ENCODE measurements at regions not wholly inside any gene's neighbourhood (a gene's known extent, or its start where the extent isn't known, plus 50 kb on each side); places are given as distances from the start of the nearest gene placed in this dataset.

- Histone ChIP-seq H3K4me3 (replicated peaks in 1 of 3; ENCODE audit: low read depth in 2 of 3, low read length in 3 of 3) (no peak overlapping the region), H3K27me3 (ENCODE audit: control insufficient read depth in 2 of 2, insufficient read depth in 2 of 2, low read length in 2 of 2) (no peaks in the 10 kb centered on the region), H3K9ac (ENCODE audit: insufficient read depth, low read length, poor library complexity, severe bottlenecking) (no peak overlapping the region), H3K36me3 (replicated peaks in 1 of 2; ENCODE audit: control insufficient read depth in 1 of 2, insufficient read depth in 2 of 2, low read length in 2 of 2) (no peaks in the 10 kb centered on the region), H3K4me1 (ENCODE audit: control insufficient read depth in 1 of 2, insufficient read depth in 2 of 2, low read length in 2 of 2) (no peaks in the 10 kb centered on the region), H3K4me2 (replicated peaks; ENCODE audit: extremely low read depth, low read length, poor library complexity, severe bottlenecking) (no peak overlapping the region), H3K79me2 (ENCODE audit: insufficient read depth, low read length) (no peaks in the 10 kb centered on the region), H3K27ac (ENCODE audit: low read depth in 1 of 2, low read length in 2 of 2) (no peak overlapping the region), H4K20me1 (ENCODE audit: insufficient read depth, low read length) (no peaks in the 10 kb centered on the region), H3K9me3 (replicated peaks in 1 of 2; ENCODE audit: control insufficient read depth in 1 of 2, insufficient read depth in 1 of 2, low read length in 2 of 2) (no peaks in the 10 kb centered on the region), H2AFZ (ENCODE audit: insufficient read depth, low read depth, low read length, poor library complexity, severe bottlenecking) (no peak overlapping the region)
- Mint-ChIP-seq H3K27me3 (ENCODE audit: low read depth in 3 of 3) (no peaks in the 10 kb centered on the region), H3K36me3 (no peaks in the 10 kb centered on the region), H3K4me1 (no peaks in the 10 kb centered on the region), H3K9me3 (peaks cover 0 to 6% (median 3%) of the 10 kb centered on the region in 7 donors), H3K27ac (no peak overlapping the region), H3K4me3 (no peak overlapping the region)
- intact Hi-C loops (cut with micrococcal nuclease), result no loop called here
- 80% methylated on average over 1 of the region's 2 CpGs for WGBS (ENCODE audit: insufficient coverage)
- TF ChIP-seq, protein P1, sequence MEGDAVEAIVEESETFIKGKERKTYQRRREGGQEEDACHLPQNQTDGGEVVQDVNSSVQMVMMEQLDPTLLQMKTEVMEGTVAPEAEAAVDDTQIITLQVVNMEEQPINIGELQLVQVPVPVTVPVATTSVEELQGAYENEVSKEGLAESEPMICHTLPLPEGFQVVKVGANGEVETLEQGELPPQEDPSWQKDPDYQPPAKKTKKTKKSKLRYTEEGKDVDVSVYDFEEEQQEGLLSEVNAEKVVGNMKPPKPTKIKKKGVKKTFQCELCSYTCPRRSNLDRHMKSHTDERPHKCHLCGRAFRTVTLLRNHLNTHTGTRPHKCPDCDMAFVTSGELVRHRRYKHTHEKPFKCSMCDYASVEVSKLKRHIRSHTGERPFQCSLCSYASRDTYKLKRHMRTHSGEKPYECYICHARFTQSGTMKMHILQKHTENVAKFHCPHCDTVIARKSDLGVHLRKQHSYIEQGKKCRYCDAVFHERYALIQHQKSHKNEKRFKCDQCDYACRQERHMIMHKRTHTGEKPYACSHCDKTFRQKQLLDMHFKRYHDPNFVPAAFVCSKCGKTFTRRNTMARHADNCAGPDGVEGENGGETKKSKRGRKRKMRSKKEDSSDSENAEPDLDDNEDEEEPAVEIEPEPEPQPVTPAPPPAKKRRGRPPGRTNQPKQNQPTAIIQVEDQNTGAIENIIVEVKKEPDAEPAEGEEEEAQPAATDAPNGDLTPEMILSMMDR (IDR thresholded peaks at IDR 0.05), result no peak
- DNase-seq, result no peak
Observed at GRCh38 chr9:82645600-82645999, 417.3 kb downstream of the RASEF start.

GRCh38 chr9:82650368-82650767, 412.6 kb downstream of the RASEF start:
- H3K4me1 Mint-ChIP-seq, result no peaks in the 10 kb centered on the region
- H3K4me2 ChIP-seq (replicated peaks; ENCODE audit: extremely low read depth, low read length, poor library complexity, severe bottlenecking), result no peak overlapping the region
- H3K27me3 Mint-ChIP-seq (ENCODE audit: low read depth in 3 of 3), result no peaks in the 10 kb centered on the region
- H3K9me3 ChIP-seq (replicated peaks in 1 of 2; ENCODE audit: control insufficient read depth in 1 of 2, insufficient read depth in 1 of 2, low read length in 2 of 2), result peaks cover 0 to 4% of the 10 kb centered on the region in 2 donors
- TF ChIP-seq, protein P1 (IDR thresholded peaks at IDR 0.05), result no peak
- no peaks in the 10 kb centered on the region for H3K36me3 ChIP-seq (replicated peaks in 1 of 2; ENCODE audit: control insufficient read depth in 1 of 2, insufficient read depth in 2 of 2, low read length in 2 of 2)
- no peaks in the 10 kb centered on the region for H3K4me1 ChIP-seq (ENCODE audit: control insufficient read depth in 1 of 2, insufficient read depth in 2 of 2, low read length in 2 of 2)
- DNase-seq, result no peak
- H3K27me3 ChIP-seq (ENCODE audit: control insufficient read depth in 2 of 2, insufficient read depth in 2 of 2, low read length in 2 of 2), result no peaks in the 10 kb centered on the region
- peaks cover 0 to 10% (median 3%) of the 10 kb centered on the region in 7 donors for H3K9me3 Mint-ChIP-seq
- H4K20me1 ChIP-seq (ENCODE audit: insufficient read depth, low read length), result no peaks in the 10 kb centered on the region
- no peaks in the 10 kb centered on the region for H3K36me3 Mint-ChIP-seq
- no peak overlapping the region for H3K4me3 ChIP-seq (replicated peaks in 1 of 3; ENCODE audit: low read depth in 2 of 3, low read length in 3 of 3)
- H2AFZ ChIP-seq (ENCODE audit: insufficient read depth, low read depth, low read length, poor library complexity, severe bottlenecking), result no peak overlapping the region
- no peak overlapping the region for H3K27ac Mint-ChIP-seq
- H3K9ac ChIP-seq (ENCODE audit: insufficient read depth, low read length, poor library complexity, severe bottlenecking), result no peak overlapping the region
- no peak overlapping the region for H3K4me3 Mint-ChIP-seq
- intact Hi-C loops (cut with micrococcal nuclease), result no loop called here
- H3K27ac ChIP-seq (ENCODE audit: low read depth in 1 of 2, low read length in 2 of 2), result no peak overlapping the region
- WGBS (ENCODE audit: insufficient coverage), result 80% methylated on average over 1 of the region's 3 CpGs
- no peaks in the 10 kb centered on the region for H3K79me2 ChIP-seq (ENCODE audit: insufficient read depth, low read length)

Data from CD14-positive monocyte (primary cell).